ENCODE measurements at regions not wholly inside any gene's neighbourhood (a gene's known extent, or its start where the extent isn't known, plus 50 kb on each side); places are given as distances from the start of the nearest gene placed in this dataset.

DNA sequence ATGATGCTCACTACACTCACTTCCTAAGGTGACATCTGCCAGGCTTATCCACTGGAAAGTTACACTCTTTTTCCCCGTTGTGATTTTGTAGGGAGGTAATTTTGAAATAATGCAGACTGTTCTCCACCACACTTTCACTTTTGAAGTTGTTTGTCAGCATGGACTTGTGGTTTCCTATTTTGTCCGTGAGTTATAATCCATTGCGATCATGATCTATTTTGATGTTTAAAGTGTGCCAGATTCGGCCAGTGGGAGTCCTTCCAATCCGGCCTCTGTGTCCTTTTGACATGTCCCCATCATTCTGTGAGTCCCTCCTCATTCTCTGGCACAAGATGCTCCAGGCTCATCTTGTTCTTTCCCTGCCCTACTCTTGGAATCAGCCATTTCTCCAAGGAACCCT is 211.3 kb upstream of the KLF4 start:
- no peak for TF ChIP-seq EZH2 (IDR thresholded peaks at IDR 0.05; ENCODE audit: insufficient read depth, low read length)
- TF ChIP-seq, protein P1, sequence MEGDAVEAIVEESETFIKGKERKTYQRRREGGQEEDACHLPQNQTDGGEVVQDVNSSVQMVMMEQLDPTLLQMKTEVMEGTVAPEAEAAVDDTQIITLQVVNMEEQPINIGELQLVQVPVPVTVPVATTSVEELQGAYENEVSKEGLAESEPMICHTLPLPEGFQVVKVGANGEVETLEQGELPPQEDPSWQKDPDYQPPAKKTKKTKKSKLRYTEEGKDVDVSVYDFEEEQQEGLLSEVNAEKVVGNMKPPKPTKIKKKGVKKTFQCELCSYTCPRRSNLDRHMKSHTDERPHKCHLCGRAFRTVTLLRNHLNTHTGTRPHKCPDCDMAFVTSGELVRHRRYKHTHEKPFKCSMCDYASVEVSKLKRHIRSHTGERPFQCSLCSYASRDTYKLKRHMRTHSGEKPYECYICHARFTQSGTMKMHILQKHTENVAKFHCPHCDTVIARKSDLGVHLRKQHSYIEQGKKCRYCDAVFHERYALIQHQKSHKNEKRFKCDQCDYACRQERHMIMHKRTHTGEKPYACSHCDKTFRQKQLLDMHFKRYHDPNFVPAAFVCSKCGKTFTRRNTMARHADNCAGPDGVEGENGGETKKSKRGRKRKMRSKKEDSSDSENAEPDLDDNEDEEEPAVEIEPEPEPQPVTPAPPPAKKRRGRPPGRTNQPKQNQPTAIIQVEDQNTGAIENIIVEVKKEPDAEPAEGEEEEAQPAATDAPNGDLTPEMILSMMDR (IDR thresholded peaks at IDR 0.05; ENCODE audit: insufficient read depth, low read depth, low read length), result no peak

All from astrocyte (in vitro differentiated cells and primary cell).